ENCODE measurements at regions not wholly inside any gene's neighbourhood (a gene's known extent, or its start where the extent isn't known, plus 50 kb on each side); places are given as distances from the start of the nearest gene placed in this dataset.

DNA sequence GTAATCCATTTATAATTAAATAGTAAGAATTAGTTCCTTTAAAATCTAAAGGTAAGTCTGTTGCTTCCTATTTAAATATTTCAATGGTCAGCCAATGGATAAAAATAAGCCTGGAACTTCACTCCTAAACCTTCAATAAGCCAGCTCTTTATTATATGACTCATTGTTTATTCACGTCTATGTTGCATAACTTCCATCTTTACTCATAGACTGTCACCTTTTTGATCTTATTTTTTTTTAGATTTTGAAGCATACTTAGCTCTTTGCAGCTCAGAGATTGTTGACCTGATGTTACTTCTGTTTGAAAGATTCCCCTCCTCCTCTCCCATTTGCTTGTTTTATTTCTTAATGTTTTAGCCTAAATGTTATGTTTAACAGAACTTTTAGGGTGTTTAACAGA, 1571.2 kb upstream of the RAG2 start (continued):
- TF ChIP-seq FOSL1 (CRISPR knock-in tag; IDR thresholded peaks at IDR 0.05; ENCODE audit: borderline replicate concordance): peak; percentile 80; the same call in 1 of the 2 replicates
- 0 out of 2 replicates have a peak, but pooled peaks have one; percentile 14 for TF ChIP-seq JUND (CRISPR knock-in tag; IDR thresholded peaks at IDR 0.05)
- no peak for TF ChIP-seq ZNF235 (CRISPR knock-in tag; IDR thresholded peaks at IDR 0.05; ENCODE audit: borderline replicate concordance)
- no peak for TF ChIP-seq SP4 (CRISPR knock-in tag; IDR thresholded peaks at IDR 0.05)

- Histone ChIP-seq H4K20me1 (ENCODE audit: insufficient read depth, low read length) (no peaks in the 10 kb centered on the region), H3K36me3 (replicated peaks in 1 of 2; ENCODE audit: control insufficient read depth in 1 of 2, insufficient read depth in 2 of 2, low read length in 2 of 2) (no peaks in the 10 kb centered on the region), H3K9ac (ENCODE audit: insufficient read depth, low read depth, low read length) (no peak overlapping the region), H3K79me2 (ENCODE audit: insufficient read depth, low read length) (no peaks in the 10 kb centered on the region), H2AFZ (ENCODE audit: low read length) (no peak overlapping the region), H3K4me3 (replicated peaks in 1 of 3; ENCODE audit: insufficient read depth in 1 of 3, low read depth in 2 of 3, low read length in 3 of 3) (no peak overlapping the region), H3K4me1 (ENCODE audit: insufficient read depth, low read length) (0 out of 2 replicates have a peak, but pooled peaks cover under 1% of the 10 kb centered on the region), H3K4me2 (ENCODE audit: low read depth, low read length) (no peak overlapping the region), H3K27me3 (ENCODE audit: control insufficient read depth in 1 of 2, insufficient read depth in 2 of 2, low read length in 2 of 2) (no peaks in the 10 kb centered on the region), H3K27ac (ENCODE audit: extremely low read length, insufficient read depth, low read length) (no peak overlapping the region), H3K9me3 (ENCODE audit: low read length) (peaks cover 35% of the 10 kb centered on the region; the same call in 1 of the 2 replicates)
- no peak for ATAC-seq
- TF ChIP-seq, protein P1, sequence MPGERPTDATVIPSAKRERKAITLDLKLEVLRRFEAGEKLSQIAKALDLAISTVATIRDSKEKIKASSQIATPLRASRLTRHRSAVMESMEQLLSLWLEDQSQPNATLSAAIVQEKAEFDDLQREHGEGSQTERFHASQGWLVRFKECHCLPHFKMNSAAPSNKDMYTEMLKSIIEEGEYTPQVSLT (CRISPR knock-in tag; IDR thresholded peaks at IDR 0.05; ENCODE audit: borderline replicate concordance, low read depth): no peak
- TF ChIP-seq CREB1 (IDR thresholded peaks at IDR 0.05) (no peak), CREB1 (CRISPR knock-in tag; IDR thresholded peaks at IDR 0.05) (no peak), SNAPC2 (CRISPR knock-in tag; IDR thresholded peaks at IDR 0.05) (no peak), ZNF597 (CRISPR knock-in tag; IDR thresholded peaks at IDR 0.05) (no peak)
- TF ChIP-seq, protein P2, sequence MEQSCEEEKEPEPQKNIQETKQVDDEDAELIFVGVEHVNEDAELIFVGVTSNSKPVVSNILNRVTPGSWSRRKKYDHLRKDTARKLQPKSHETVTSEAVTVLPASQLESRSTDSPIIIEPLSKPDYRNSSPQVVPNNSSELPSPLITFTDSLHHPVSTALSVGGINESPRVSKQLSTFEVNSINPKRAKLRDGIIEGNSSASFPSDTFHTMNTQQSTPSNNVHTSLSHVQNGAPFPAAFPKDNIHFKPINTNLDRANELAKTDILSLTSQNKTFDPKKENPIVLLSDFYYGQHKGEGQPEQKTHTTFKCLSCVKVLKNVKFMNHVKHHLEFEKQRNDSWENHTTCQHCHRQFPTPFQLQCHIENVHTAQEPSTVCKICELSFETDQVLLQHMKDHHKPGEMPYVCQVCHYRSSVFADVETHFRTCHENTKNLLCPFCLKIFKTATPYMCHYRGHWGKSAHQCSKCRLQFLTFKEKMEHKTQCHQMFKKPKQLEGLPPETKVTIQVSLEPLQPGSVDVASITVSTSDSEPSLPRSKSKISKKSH (CRISPR knock-in tag; IDR thresholded peaks at IDR 0.05; ENCODE audit: borderline replicate concordance): no peak
- in situ Hi-C loops (cut with HindIII; ENCODE audit: extremely low pct_ligation_motif_present, low pct_unique_long_range_greater_than_20kb): no loop called here
- POLR2A ChIA-PET: no interaction called here
- intact Hi-C loops (cut with micrococcal nuclease; ENCODE audit: unreplicated experiment): no loop called here
- no TSS peak for BruUV-seq (replicated peaks)
- FAIRE-seq: no peak
- CTCF ChIA-PET (ENCODE audit: low intra/inter-chr PET ratio, low total read pairs): no interaction called here
- no peak for DNase-seq (ENCODE audit: low spot score)
These were observed 1565.5 kb upstream of the RAG2 start for GRCh38 chr11:38163526-38163925.

All from HepG2 (cell line).